ENCODE measurements at regions not wholly inside any gene's neighbourhood (a gene's known extent, or its start where the extent isn't known, plus 50 kb on each side); places are given as distances from the start of the nearest gene placed in this dataset.
"Not testable (repeated sequence)": the region's sequence is repeated elsewhere in the genome, so short reads cannot be mapped to it uniquely, and the experiment has no call there.

GRCh38 chr17:30731210-30732132 is 93.0 kb downstream of the CRLF3 start:
- DNase-seq: peak; percentile 83

GRCh38 chr17:30730837-30731209 is 93.7 kb downstream of the CRLF3 start:
- not testable (repeated sequence) for DNase-seq

- DNase-seq: not testable (repeated sequence)
Measured at GRCh38 chr17:30730171-30730836, 94.2 kb downstream of the CRLF3 start.

- DNase-seq: not testable (repeated sequence)
Measured at GRCh38 chr17:30729471-30730170, 94.9 kb downstream of the CRLF3 start.

DNA sequence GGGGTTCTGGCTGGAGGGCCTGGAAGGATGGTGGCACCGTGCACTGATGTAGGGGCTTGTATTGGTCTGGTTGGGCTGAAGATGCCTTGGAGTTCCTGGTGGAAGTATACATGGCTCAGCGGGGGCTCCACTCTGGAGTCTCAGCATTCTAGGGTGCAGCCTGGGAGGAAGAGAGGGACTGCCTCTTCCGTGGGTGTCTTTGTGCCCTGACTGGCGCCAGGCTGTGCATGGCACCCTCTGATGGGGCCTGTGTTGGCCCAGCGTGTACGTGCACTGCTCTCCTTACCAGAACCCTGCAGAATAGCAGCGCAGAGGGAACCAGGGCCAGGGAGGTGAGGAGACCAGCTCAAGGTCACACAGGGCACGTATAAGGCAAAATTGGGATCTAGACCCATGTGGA is 97.0 kb downstream of the CRLF3 start:
- not testable (repeated sequence) for DNase-seq

- DNase-seq: not testable (repeated sequence)
Measured at GRCh38 chr17:30726734-30727133, 97.8 kb downstream of the CRLF3 start.

- DNase-seq: not testable (repeated sequence)
Measured at GRCh38 chr17:30726310-30726709, 98.2 kb downstream of the CRLF3 start.

DNA sequence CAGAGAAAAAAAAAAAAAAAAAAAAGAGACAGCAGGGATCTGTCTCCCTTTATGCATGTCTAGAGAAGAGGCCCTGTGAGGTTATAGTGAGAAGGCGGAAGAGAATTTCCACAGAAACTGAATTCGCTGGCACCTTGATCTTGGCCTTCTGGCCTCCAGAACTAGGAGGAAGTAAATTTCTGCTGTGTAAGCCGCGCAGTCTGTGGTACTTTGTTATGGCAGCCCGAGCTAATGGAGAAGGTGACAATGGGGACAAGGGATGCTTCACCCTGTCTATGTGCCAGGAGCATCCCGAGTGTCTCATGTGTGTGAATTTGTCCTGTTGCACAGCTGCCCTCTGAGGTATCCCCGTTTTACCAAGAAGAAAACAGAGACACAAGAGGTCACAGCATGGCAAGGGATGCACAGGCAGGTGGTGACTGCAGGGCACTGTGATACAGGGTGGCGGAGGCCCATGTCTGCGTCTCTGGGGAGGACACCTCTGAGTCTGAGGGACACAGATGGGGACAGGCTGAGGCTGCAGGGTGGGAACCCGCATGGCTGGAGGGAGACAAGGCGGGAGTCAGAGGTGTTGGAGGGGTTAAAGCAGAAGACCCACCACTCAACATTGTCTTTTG is 100.3 kb downstream of the CRLF3 start:
- DNase-seq: not testable (repeated sequence)

GRCh38 chr17:30722114-30722780 is 102.2 kb downstream of the CRLF3 start:
- DNase-seq: not testable (repeated sequence)

DNA sequence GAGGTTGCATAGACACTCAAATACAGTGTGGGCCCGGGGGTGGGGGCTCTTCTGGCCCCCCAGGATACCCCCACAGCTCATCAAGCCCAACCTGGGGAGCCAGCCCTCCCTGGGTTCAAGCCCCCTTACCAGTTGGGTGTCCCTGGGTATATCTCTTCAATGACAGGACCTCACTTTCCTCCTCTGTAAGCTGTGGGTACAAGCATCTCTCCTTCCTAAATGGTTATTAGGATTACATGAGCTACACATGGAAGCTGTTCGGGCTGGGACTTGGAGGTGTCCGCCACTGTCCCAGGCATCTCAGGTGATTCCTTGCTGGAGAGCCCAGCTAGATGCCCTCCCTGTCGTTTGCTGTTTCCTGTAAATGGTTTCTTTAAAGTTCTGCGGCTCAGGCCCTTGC is 103.5 kb downstream of the CRLF3 start:
- not testable (repeated sequence) for DNase-seq

- DNase-seq: no peak
Measured at GRCh38 chr17:30720013-30720471, 104.5 kb downstream of the CRLF3 start.

- DNase-seq: peak; percentile 74
Measured at GRCh38 chr17:30719131-30719973, 105.1 kb downstream of the CRLF3 start.

- DNase-seq: not testable (repeated sequence)
Measured at GRCh38 chr17:30718691-30719090, 105.8 kb downstream of the CRLF3 start.

- DNase-seq: not testable (repeated sequence)
Measured at GRCh38 chr17:30718099-30718447, 106.4 kb downstream of the CRLF3 start.

GRCh38 chr17:30717291-30718098 is 107.0 kb downstream of the CRLF3 start:
- no peak for DNase-seq

GRCh38 chr17:30716461-30717290 is 107.8 kb downstream of the CRLF3 start:
- DNase-seq: no peak

- DNase-seq: peak; percentile 46
Measured at GRCh38 chr17:30714825-30715622, 109.5 kb downstream of the CRLF3 start.

GRCh38 chr17:30713805-30714204 is 110.7 kb downstream of the CRLF3 start:
- DNase-seq: not testable (repeated sequence)

GRCh38 chr17:30712859-30713258 is 111.6 kb downstream of the CRLF3 start:
- DNase-seq: not testable (repeated sequence)
